ENCODE measurements at regions not wholly inside any gene's neighbourhood (a gene's known extent, or its start where the extent isn't known, plus 50 kb on each side); places are given as distances from the start of the nearest gene placed in this dataset.

DNA sequence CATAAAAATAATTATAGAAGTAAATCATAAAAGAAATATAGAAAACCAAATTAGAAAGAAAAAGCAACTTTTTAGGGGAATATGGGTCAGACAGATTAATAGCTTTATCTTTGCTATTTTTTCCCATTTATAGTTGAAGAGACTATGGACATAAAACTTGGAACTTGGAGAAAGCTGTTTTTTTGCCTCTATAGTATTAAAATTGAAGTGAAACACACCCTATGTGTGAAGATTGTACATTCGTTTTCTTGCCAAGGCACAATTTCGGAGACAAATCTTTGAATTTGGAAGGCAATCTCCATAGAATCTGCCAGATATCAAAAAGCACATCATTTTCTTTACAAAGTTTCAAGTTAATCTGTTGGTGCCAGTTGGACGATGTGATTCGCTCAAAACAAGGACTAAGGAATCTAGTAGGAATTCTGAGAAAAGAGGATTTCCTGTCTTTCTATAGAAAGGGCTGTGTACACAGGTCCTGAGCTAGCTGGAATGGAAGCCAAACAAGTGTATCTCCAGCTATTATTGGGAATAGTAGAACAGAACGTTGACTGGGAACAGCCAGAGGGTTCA lies 156.3 kb downstream of the SLC7A11 start:
- no peak for DNase-seq (ENCODE audit: low read depth, low spot score)

DNA sequence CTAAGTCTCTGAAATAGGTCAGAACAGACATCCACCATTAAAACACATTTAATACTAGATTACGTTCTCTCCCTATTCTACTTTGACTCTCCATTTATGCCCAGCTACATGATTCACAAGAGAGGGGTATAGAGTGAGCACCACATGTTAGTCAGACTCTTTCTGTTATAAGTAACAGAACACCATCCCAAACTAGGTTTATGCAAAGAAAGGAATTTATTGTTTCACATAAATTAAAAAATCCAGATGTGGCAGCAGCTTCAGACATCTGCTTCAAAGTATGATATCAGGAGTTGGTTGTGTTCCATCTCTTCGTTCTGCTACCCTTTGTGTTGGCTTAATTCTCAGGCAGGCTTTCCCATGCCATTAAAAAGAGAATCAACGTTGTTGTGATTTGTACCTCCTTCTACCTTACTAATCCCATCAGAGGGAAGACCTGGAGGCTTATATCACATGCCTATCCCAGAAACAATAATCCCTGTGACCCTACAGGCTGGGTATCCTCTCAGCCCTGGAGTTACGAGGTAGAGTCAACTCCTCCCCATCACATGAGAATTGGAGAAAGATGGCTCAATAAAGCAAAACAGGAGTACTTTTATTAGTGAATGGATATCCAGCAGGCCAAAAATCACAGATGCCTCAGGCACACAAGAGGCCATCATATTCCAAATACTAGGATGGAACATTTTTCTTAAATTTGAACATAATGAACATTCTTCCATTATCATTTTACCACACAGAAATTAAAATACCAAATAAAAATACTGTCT lies 163.2 kb downstream of the SLC7A11 start:
- DNase-seq (ENCODE audit: low read depth, low spot score): no peak

DNA sequence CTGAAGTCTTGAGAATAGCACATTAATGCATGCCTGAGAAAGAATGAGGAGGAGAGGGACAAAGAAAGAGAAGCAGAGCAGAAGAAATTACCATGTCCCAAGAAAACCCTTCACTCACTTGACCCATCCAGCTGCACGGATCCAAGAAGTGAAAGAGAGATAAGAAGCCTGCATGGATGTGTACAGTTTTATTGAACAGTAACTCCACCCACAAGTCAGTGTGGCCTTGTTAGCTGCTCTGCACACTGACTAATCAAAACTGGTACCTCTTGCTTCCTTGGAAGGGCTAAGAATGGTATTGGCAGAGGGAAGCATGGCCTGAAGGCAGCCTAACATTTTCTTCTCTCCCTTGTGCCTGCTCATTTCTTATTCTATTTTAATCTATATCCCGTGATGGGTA lies 163.9 kb downstream of the SLC7A11 start:
- DNase-seq (ENCODE audit: low read depth, low spot score): no peak

DNA sequence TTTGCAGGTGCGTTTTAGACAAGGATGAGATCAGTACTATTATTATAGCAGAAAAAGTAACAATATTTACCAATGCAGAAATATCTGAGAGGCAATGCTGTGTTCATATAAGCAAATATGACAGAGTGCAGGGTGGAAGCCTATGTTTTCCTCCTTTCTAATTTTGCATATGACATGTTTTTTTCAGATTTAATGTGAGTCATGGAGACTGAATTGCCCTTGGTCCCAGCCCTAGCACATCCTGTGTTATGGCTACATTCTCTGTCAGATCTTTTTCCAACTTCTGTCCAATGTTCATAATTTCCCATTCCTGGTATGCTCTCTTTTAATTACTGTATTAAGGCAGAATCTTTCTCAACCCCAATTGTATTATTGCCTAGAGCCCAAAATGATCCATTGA lies 165.6 kb downstream of the SLC7A11 start:
- DNase-seq (ENCODE audit: low read depth, low spot score): no peak

DNA sequence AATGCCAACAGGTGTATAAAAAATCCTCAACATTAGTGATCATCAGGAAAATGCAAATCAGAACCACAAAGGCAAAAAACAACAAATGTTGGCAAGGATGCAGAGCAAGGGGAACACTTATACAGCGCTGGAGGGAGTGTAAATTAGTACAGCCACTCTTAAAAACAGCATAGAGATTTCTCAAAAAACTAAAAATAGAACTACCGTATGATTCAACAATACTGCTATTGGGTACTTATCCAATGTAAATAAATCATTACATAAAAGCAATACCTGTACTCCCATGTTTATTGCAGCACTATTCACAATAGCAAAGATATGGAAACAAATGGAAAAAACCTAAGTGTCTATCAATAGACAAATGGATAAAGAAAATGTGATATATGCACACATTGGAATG lies 171.3 kb downstream of the SLC7A11 start:
- DNase-seq (ENCODE audit: low read depth, low spot score): no peak

DNA sequence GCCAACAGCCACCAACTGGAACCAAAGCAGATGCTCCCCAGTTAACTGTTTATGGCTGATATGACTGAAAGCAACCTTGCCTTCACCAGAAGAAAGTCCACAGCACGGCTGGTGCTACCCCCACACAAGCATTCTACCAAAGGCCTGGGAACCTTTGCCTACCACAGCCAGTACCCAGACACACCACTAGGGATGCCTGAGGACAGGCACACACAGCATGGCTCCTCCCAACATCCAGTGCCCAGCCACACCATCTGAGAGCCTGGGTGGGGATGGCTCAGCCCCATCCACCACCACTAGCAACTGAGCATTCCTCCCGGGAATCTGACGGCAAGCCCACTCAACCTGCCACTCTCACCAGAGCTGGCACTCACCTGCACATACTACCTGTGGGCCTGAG lies 178.6 kb downstream of the SLC7A11 start:
- DNase-seq (ENCODE audit: low read depth, low spot score): no peak

DNA sequence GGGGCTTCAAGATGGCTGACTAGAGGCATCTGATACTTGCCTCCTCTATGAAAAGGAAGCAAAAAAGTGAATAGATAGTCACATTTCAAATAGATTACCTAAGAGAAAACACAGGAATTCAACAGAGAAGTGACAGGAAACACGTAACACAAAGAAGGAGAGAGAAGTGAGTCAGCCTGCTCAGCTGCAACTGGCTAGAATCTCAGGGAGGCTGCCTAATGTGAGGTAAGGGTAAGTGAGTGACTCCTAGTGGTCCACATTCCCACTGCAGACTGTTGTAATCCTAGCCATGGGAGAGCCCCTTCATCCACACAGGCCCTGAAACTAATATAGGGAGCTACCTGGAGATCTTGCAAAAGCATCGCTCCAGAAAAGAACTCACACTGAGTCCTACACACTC lies 179.2 kb downstream of the SLC7A11 start:
- DNase-seq (ENCODE audit: low read depth, low spot score): peak; percentile 30

DNA sequence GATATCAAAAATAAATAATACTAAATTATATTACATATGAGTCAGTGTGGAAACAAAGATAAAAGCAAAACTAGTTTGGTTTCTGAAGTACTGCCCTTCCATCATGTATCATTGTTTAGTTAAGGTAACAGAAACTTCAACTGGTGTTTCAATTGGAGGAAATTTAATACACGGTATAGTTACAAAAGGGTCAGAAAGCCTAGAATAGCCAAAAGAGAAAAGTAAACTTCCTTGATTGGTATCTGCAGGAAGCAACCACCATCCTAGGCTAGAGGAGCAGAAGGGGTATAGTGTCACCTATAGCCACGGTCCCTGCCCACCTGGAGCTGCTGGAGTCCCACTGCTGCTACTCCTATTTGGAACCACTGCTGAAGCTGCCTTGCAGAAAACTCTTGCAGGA lies 185.6 kb downstream of the SLC7A11 start:
- no peak for DNase-seq (ENCODE audit: low read depth, low spot score)

DNA sequence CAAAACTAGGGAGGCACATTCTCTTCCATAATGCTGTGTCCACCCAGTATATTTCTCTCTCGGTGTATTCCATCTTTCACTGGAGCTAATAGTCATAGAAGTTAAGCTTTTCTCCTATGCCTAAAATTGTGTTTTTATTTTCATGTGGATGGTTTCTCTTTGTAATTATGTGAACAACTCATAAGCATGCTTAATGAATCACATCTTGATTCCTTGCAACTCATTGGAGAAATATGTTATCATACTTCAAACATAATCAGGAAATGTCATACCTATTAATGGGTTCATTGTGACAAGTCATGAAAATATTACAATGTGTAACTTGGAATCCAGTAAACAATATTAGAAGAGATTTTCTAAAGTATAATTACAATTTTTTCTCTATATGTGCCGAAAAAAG lies 186.3 kb downstream of the SLC7A11 start:
- no peak for DNase-seq (ENCODE audit: low read depth, low spot score)

DNA sequence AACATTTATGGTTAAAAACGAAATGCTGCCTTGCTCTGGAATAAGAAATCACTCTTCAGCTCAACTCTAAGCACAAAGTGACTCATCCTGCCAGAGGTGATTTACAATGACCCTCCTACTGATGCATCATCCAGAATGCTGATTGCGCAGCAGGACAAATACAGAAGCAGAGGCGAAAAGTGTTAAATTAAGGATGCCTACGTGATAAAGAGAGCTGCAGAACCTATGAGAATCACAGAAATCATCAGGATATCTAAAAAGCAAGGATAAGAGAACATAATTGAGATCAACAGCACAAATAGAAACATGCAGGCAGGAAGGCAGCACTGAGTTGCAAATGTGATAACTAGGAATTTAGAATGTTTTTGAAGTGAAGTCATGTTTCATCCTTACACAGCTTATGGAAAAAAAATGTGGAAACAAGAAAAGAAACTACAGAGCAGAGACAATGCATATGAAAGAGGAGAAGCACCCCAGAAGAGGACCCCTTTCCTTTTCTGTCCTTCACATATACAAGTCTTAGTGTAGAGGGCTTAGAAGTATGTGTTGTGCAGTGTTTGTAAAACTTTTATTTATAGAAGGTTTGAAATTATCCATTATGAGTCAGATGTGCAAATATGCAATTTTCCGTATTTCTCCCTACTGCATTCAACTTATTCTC lies 188.4 kb downstream of the SLC7A11 start:
- DNase-seq (ENCODE audit: low read depth, low spot score): peak; percentile 55

DNA sequence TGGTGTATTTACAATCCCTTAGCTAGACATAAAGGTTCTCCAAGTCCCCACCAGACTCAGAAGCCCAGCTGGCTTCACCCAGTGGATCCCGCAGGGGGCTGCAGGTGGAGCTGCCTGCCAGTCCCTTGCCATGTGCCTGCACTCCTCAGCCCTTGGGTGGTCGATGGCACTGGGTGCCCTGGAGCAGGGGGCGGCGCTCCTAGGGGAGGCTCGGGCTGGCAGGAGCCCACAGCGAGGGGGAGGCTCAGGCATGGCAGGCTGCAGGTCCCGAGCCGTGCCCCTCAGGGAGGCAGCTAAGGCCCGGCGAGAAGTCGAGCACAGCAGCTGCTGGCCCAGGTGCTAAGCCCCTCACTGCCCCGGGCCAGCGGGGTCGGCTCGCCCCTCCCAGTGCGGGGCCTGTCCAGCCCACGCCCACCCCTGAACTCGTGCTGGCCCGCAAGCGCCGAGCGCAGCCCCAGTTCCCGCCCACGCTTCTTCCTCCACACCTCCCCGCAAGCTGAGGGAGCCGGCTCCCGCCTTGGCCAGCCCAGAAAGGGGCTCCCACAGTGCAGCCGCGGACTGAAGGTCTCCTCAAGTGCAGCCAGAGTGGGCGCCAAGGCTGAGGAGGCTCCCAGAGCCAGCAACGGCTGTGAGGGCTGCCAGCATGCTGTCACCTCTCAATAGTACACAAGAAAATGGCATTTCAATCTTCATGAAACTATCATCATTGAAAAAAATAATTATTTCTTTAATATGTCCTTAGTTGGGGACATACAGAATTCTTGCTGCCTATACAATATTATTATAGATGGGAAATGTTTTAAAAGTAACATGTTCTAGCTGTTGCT lies 189.1 kb downstream of the SLC7A11 start:
- no peak for DNase-seq (ENCODE audit: low read depth, low spot score)

DNA sequence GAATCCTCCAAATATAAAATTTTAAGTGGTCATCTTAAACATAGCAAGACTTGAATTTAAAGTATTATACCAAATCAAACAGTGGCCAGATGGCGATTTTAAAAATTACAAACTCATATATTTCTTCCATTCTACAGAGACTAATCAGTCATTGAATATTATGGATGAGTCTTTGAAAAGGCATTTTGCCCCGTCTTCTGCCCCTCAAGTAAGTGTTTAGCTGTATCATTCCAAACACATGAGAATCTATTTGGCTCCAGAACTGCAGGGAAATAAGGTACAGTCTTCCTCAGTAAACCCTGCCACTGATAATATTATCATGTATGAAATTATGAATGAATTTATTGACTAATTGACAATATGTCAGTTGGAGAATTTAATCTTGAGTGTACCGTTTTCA lies 191.0 kb downstream of the SLC7A11 start:
- DNase-seq (ENCODE audit: low read depth, low spot score): no peak

DNA sequence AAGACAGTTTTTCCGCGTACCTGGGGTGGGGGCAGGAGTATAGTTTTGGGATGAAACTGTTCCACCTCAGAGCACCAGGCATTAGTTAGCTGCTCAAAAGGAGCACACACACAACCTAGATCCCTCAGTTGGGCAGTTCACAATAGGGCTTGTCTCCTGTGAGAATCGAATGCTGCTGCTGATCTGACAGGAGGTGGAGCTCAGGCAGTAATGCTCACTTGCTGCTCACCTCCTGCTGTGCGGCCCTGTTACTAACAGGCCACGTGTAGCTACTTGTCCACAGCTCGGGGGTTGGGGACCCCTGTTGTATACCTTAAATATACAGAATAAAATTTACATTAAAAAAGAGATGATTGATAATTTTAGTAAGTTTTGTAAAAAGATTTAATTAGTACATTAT lies 191.5 kb downstream of the SLC7A11 start:
- DNase-seq (ENCODE audit: low read depth, low spot score): no peak

DNA sequence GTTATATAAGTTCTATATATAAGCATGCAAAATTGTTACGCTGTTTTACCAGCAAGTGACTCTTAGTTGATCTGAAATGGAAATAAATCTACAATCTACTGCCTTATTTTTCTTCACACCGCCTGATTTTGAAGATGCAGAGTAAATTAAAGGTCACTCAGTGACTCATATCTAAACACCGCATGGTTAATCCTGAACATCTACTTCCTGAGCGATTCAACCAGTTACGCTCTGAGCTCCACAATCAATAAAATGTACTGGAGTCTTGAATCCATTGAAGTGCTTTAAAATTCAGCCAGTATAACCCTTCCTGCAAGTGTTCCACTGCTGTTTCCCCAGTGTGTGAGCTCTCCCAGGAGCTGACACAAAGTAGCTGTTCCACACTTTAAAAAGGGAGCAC lies 192.8 kb downstream of the SLC7A11 start:
- no peak for DNase-seq (ENCODE audit: low read depth, low spot score)

DNA sequence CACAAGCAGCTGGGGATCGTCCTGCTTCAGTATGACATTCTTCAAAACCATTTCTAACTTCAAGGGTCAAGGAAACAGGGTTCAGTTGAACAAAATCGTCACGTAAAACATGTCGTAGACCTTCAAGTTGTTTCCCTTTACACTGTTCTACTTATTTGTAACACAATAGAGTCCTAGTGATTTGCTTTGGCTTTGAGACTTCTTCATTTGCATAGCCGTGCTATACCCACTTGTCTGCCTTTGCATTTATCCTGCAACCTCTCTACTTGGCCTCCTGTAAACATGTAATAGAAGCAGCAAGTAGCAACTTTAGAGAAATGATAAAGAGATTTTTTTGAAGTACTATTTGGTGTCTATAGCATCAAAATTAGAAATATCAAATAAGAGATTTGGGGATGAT lies 194.9 kb downstream of the SLC7A11 start:
- no peak for DNase-seq (ENCODE audit: low read depth, low spot score)

DNA sequence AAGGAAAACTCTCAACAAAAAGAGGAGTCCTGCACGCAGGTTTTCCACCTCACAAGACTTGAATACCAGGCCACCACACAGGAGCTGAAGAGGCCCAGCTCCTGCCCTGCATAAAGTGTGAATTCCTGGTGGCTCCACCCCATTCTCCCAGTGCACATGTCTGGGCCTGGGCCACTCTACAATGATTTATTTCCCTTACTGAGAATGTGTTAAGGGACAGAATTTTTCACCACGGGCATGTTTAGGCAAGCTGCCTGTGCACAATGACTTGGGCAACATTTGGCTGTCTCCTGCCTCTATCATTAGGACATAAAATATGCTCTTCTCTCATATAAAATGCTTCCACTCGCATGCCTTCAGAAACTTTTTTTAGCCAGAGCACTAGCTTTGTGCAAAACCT lies 197.1 kb downstream of the SLC7A11 start:
- DNase-seq (ENCODE audit: low read depth, low spot score): no peak

DNA sequence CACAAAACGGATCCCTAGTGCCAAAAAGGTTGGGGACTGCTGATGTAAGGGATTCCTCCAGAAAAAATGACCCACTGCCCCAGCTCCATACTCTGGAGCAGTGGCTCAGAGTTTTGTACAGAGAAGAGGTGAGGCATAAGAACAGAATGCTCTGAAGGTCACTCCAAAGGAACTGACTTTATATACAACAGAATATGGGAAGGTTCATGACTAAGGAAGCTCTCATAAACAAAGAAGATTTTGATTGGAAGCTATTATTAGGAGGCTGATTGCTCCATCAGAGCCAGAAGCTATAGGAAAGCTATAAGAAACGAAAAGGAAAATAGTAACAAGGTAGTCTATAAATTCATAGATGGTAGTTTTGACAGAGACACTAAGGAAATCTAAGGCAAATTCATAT lies 203.1 kb downstream of the SLC7A11 start:
- DNase-seq (ENCODE audit: low read depth, low spot score): no peak

DNA sequence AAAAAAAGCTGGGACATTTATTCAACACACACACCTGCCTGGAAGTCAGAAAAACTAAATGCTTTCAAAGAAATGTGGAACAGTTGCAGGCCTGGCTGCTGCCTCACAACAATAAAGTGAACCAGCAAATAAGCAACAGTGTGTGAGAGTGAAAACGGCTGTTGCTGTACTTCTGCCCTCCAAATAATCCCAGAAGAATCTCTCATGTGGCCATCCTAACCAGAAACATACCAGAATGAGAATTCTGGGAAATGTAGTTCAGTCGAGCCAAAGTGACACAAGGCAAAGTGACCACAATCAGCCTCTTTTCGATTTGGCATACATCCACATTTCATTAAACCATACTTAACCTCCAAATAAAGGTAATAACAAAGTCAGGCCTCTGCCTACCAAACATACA lies 204.5 kb downstream of the SLC7A11 start:
- no peak for DNase-seq (ENCODE audit: low read depth, low spot score)

DNA sequence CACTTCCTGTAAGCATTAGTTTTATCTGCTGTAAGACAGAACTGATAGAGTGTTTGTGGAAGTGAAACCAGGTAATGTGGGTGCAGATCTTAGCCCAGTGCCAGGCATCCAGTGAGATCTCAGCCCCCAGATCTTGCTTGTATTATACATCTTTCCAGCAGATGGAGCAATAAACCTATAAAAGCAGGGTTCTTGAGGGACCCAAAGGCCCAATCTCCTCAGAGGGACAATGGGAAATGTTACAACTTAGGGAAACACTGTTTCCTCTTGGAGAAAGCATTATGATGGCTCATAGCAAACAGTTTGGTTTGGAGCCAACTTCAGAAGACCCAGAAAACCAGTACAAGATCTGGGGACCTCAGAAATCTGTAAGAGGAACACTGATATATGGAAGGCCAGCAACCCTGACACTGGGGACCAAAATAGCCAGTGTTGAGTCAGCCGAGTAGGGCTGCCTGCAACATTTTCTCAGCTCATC lies 206.3 kb downstream of the SLC7A11 start:
- DNase-seq (ENCODE audit: low read depth, low spot score): peak; percentile 51

DNA sequence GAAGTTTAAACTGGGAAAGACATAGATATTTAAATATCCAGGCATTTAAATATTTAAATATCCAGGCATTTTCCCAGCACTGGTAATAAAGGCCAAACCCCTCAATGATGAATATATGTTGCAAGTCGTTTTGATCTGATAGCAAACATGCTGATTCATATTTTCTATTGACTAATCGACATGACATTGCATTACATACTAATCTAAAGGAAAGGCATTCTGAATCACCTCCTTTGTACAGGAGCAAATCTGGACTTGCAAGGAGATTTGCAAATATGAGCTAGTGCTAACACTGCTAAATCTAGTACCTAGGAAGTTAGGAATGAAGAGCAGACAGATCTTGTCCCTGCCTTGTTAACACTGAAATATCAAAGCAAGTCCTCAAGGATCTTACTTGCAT lies 207.3 kb downstream of the SLC7A11 start:
- no peak for DNase-seq (ENCODE audit: low read depth, low spot score)

DNA sequence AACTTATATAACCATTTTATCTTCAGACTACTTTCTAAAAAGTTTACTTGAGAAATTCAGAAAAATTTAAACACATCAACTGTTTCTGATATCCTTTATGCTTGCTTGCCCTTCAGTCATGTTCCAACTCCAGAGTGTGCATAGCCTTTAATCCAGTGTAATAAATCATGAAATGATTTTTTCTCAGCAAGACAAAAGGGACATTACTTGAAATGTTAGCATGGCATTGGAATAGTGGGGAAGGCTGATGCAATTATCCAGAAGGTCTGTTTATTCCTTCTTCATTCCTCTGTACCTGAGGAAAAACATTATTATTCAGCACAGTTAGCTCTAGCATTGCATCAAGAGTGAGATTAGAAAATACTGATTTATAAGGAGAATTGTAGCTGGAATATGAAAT lies 209.9 kb downstream of the SLC7A11 start:
- DNase-seq (ENCODE audit: low read depth, low spot score): no peak

DNA sequence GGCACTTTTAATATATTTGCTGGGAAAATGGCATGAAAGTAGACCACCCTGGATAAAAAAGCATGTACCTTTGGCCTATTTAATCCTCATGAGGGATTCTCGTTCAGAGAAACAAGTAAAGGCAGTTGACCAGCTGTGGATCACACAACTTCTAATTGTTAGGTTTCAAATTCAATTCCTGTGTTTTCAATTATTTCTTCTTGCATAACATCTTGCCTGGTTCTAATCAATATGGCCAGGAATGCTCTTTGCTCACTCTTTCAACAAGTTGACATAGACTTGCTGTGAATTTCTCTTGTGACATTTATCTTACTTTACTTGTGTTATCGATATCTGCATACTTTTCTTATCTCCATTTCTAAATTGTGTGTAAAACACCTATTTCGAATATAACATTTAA lies 211.8 kb downstream of the SLC7A11 start:
- no peak for DNase-seq (ENCODE audit: low read depth, low spot score)
